Activated naive CD8-positive, alpha-beta T cell treated with anti-CD3 and anti-CD28 coated beads for 36 hours (primary cell): ENCODE measurements at regions not wholly inside any gene's neighbourhood (a gene's known extent, or its start where the extent isn't known, plus 50 kb on each side); places are given as distances from the start of the nearest gene placed in this dataset.
"Not testable (repeated sequence)": the region's sequence is repeated elsewhere in the genome, so short reads cannot be mapped to it uniquely, and the experiment has no call there.

Source experiments
- DNase-seq: peaks from one replicate; pipeline ENCODE4 v3.0.0; 2021
- H3K27ac Mint-ChIP-seq: one replicate; pipeline ENCODE4 v1.8.0; 2022; ENCODE audit warnings: mild to moderate bottlenecking, moderate library complexity, mixed read lengths
- H3K27me3 Mint-ChIP-seq: one replicate; pipeline ENCODE4 v1.8.0; 2022; ENCODE audit warnings: mild to moderate bottlenecking, mixed read lengths
- H3K36me3 Mint-ChIP-seq: one replicate; pipeline ENCODE4 v1.8.0; 2021; ENCODE audit warnings: mild to moderate bottlenecking, mixed read lengths
- H3K4me1 Mint-ChIP-seq: one replicate; pipeline ENCODE4 v1.8.0; 2021; ENCODE audit warnings: mixed read lengths
- H3K4me3 Mint-ChIP-seq: one replicate; pipeline ENCODE4 v1.8.0; 2022; ENCODE audit warnings: mild to moderate bottlenecking, moderate library complexity, mixed read lengths
- H3K9me3 Mint-ChIP-seq: one replicate; pipeline ENCODE4 v1.8.0; 2022; ENCODE audit warnings: mixed read lengths

GRCh38 chr4:60891947-60892346 lies 308.2 kb upstream of the ADGRL3 start:
- no peak for DNase-seq
- no peak overlapping the region for H3K27ac Mint-ChIP-seq
- no peaks in the 10 kb centered on the region for H3K4me1 Mint-ChIP-seq
- no peak overlapping the region for H3K4me3 Mint-ChIP-seq
- H3K27me3 Mint-ChIP-seq = no peaks in the 10 kb centered on the region
- H3K36me3 Mint-ChIP-seq = no peaks in the 10 kb centered on the region
- H3K9me3 Mint-ChIP-seq = peaks cover 26% of the 10 kb centered on the region

- no peaks in the 10 kb centered on the region for H3K4me1 Mint-ChIP-seq
- no peak overlapping the region for H3K27ac Mint-ChIP-seq
- H3K4me3 Mint-ChIP-seq = no peak overlapping the region
- no peaks in the 10 kb centered on the region for H3K27me3 Mint-ChIP-seq
- no peak for DNase-seq
- peaks cover 4% of the 10 kb centered on the region for H3K9me3 Mint-ChIP-seq
- H3K36me3 Mint-ChIP-seq = no peaks in the 10 kb centered on the region
These were observed 302.7 kb upstream of the ADGRL3 start for GRCh38 chr4:60897415-60897814.

DNA sequence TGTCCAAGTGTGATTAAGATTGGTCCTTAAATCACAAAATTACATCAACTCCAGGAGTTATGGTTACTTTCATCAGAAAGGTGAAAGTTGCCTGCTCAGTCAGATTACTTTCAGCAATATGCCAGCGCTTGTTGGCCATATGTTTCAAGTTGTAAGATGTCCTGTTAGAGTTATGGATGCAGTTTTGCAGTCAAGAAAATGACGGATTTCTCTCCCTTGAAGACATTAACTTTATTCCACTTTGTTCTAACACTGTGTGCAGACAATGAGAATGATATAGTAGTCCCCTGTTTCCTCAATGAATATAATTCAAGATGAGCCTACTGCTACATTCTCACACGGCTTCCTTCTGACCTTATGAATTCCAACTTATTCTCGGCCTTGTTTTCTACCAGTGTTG lies 295.0 kb upstream of the ADGRL3 start:
- DNase-seq = no peak
- no peaks in the 10 kb centered on the region for H3K4me1 Mint-ChIP-seq
- H3K9me3 Mint-ChIP-seq = no peaks in the 10 kb centered on the region
- H3K4me3 Mint-ChIP-seq = no peak overlapping the region
- H3K27ac Mint-ChIP-seq = no peak overlapping the region
- H3K36me3 Mint-ChIP-seq = no peaks in the 10 kb centered on the region
- H3K27me3 Mint-ChIP-seq = no peaks in the 10 kb centered on the region

- H3K27ac Mint-ChIP-seq = no peak overlapping the region
- DNase-seq = no peak
- no peaks in the 10 kb centered on the region for H3K27me3 Mint-ChIP-seq
- no peak overlapping the region for H3K4me3 Mint-ChIP-seq
- H3K4me1 Mint-ChIP-seq = no peaks in the 10 kb centered on the region
- peaks cover under 1% of the 10 kb centered on the region for H3K9me3 Mint-ChIP-seq
- H3K36me3 Mint-ChIP-seq = no peaks in the 10 kb centered on the region
These were observed 289.0 kb upstream of the ADGRL3 start for GRCh38 chr4:60911127-60911526.

DNA sequence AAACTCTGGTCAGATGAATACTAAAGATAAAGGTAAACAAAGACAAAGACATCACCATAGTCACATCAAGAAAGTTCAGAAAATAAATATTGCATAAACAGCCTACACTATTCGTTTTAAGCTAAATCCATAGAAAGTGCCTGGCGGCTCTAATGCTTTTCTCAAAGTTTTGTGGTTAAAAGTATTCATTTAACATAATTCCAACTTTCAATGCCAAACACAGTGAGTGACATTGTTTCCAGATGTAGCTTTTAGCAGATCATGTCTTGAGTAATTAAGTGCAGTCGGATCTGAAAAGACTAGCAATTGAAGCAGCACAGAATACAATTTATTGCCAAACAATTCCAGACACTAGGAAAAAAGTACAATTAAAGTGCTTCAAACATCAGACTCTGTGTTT lies 287.1 kb upstream of the ADGRL3 start:
- Mint-ChIP-seq H3K4me1 (no peaks in the 10 kb centered on the region), H3K27ac (no peak overlapping the region), H3K36me3 (no peaks in the 10 kb centered on the region), H3K4me3 (no peak overlapping the region), H3K9me3 (peaks cover 1% of the 10 kb centered on the region), H3K27me3 (no peaks in the 10 kb centered on the region)
- DNase-seq = no peak

GRCh38 chr4:60913671-60914070 lies 286.5 kb upstream of the ADGRL3 start:
- H3K4me3 Mint-ChIP-seq = no peak overlapping the region
- no peaks in the 10 kb centered on the region for H3K27me3 Mint-ChIP-seq
- H3K4me1 Mint-ChIP-seq = no peaks in the 10 kb centered on the region
- H3K27ac Mint-ChIP-seq = no peak overlapping the region
- H3K9me3 Mint-ChIP-seq = peaks cover 1% of the 10 kb centered on the region
- no peaks in the 10 kb centered on the region for H3K36me3 Mint-ChIP-seq
- no peak for DNase-seq

- not testable (repeated sequence) for H3K27ac Mint-ChIP-seq, H3K9me3 Mint-ChIP-seq, H3K27me3 Mint-ChIP-seq, H3K4me3 Mint-ChIP-seq, DNase-seq, H3K4me1 Mint-ChIP-seq, H3K36me3 Mint-ChIP-seq
These were observed 278.4 kb upstream of the ADGRL3 start for GRCh38 chr4:60921735-60922134.

GRCh38 chr4:60923075-60923474 lies 277.1 kb upstream of the ADGRL3 start:
- H3K27ac Mint-ChIP-seq = no peak overlapping the region
- no peaks in the 10 kb centered on the region for H3K4me1 Mint-ChIP-seq

GRCh38 chr4:60926624-60927023 lies 273.5 kb upstream of the ADGRL3 start:
- no peak for DNase-seq
- H3K36me3 Mint-ChIP-seq = no peaks in the 10 kb centered on the region
- H3K9me3 Mint-ChIP-seq = peaks cover 2% of the 10 kb centered on the region
- no peaks in the 10 kb centered on the region for H3K27me3 Mint-ChIP-seq
- H3K27ac Mint-ChIP-seq = no peak overlapping the region
- H3K4me3 Mint-ChIP-seq = no peak overlapping the region
- H3K4me1 Mint-ChIP-seq = no peaks in the 10 kb centered on the region

More at GRCh38 chr4:60923075-60923474, 277.1 kb upstream of the ADGRL3 start:
- DNase-seq = no peak
- no peaks in the 10 kb centered on the region for H3K27me3 Mint-ChIP-seq
- no peak overlapping the region for H3K4me3 Mint-ChIP-seq
- peaks cover 2% of the 10 kb centered on the region for H3K9me3 Mint-ChIP-seq
- no peaks in the 10 kb centered on the region for H3K36me3 Mint-ChIP-seq

- Mint-ChIP-seq H3K27ac (no peak overlapping the region), H3K36me3 (no peaks in the 10 kb centered on the region), H3K4me3 (no peak overlapping the region), H3K4me1 (no peaks in the 10 kb centered on the region), H3K9me3 (no peaks in the 10 kb centered on the region), H3K27me3 (no peaks in the 10 kb centered on the region)
- DNase-seq = no peak
These were observed 269.3 kb upstream of the ADGRL3 start for GRCh38 chr4:60930866-60931265.

GRCh38 chr4:60934566-60935295 lies 265.4 kb upstream of the ADGRL3 start:
- DNase-seq = no peak
- H3K36me3 Mint-ChIP-seq = no peaks in the 10 kb centered on the region

GRCh38 chr4:60938181-60938580 lies 261.9 kb upstream of the ADGRL3 start:
- H3K4me1 Mint-ChIP-seq = no peaks in the 10 kb centered on the region
- H3K9me3 Mint-ChIP-seq = no peaks in the 10 kb centered on the region
- H3K36me3 Mint-ChIP-seq = no peaks in the 10 kb centered on the region
- H3K27me3 Mint-ChIP-seq = no peaks in the 10 kb centered on the region
- no peak overlapping the region for H3K27ac Mint-ChIP-seq
- H3K4me3 Mint-ChIP-seq = no peak overlapping the region
- no peak for DNase-seq

More at GRCh38 chr4:60934566-60935295, 265.4 kb upstream of the ADGRL3 start:
- H3K4me3 Mint-ChIP-seq = no peak overlapping the region
- H3K9me3 Mint-ChIP-seq = no peaks in the 10 kb centered on the region
- H3K27ac Mint-ChIP-seq = no peak overlapping the region
- no peaks in the 10 kb centered on the region for H3K27me3 Mint-ChIP-seq
- H3K4me1 Mint-ChIP-seq = no peaks in the 10 kb centered on the region

DNA sequence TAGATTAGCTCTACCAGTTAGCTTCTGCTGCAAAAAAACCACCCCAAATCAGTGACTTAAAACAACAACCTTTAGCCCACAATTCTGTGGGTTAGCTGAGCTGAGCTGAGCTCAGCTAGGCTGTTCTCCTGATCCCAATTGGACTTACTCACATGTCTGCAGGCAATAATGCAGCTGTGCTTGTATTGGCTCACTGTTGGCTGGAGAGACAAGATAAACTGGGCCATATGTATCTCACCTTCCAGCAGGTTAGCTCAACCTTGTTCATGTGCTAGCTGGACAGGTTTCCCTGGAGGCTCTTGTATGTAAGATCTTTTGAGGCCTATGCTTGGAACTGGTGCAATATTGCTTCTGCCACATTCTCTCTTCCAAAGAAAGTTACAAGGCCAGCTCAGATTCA lies 261.5 kb upstream of the ADGRL3 start:
- Mint-ChIP-seq H3K27me3 (no peaks in the 10 kb centered on the region), H3K4me1 (no peaks in the 10 kb centered on the region), H3K4me3 (no peak overlapping the region), H3K27ac (no peak overlapping the region), H3K36me3 (no peaks in the 10 kb centered on the region), H3K9me3 (no peaks in the 10 kb centered on the region)
- DNase-seq = no peak

DNA sequence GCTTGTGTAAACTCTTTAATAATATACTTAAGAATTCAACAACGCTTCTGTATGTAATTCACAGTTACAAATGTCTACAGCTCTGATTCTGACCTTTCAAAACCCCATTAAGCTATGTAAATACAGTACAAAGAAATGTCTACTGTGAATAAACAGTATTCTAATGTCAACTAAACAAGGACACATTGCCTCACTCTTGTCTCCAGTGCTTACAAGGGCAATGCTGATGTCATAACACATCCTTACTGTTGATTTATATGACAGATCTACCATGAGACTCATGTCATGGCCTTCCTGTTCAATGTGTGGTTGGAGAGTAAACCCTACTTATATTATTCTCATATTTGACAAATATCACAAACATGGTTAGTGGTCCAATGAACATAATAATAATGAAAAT lies 256.1 kb upstream of the ADGRL3 start:
- DNase-seq = no peak
- no peaks in the 10 kb centered on the region for H3K36me3 Mint-ChIP-seq
- H3K4me1 Mint-ChIP-seq = no peaks in the 10 kb centered on the region
- H3K27me3 Mint-ChIP-seq = no peaks in the 10 kb centered on the region
- H3K27ac Mint-ChIP-seq = no peak overlapping the region
- H3K9me3 Mint-ChIP-seq = peaks cover 4% of the 10 kb centered on the region
- H3K4me3 Mint-ChIP-seq = no peak overlapping the region

DNA sequence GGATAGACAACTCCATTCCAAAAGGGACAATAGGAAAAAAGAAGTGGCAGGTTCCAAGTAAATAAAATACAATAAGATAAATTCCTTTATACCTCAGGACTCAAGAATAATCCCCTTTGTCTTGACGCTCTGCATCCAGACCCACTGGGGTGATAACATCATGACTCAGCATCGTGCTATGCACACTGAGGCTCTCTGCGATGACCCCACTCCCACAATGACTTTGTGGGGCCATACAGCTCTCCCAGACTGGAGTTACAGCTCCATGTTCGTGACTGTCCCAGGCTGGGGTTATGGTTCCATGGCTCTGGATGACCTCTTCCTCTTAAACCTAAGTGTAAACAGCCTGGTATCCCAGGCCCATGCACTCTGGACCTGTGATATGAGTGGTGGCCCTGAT lies 254.5 kb upstream of the ADGRL3 start:
- Mint-ChIP-seq H3K27me3 (no peaks in the 10 kb centered on the region), H3K9me3 (peaks cover 4% of the 10 kb centered on the region), H3K27ac (no peak overlapping the region), H3K4me3 (no peak overlapping the region), H3K4me1 (no peaks in the 10 kb centered on the region), H3K36me3 (no peaks in the 10 kb centered on the region)
- DNase-seq = no peak

DNA sequence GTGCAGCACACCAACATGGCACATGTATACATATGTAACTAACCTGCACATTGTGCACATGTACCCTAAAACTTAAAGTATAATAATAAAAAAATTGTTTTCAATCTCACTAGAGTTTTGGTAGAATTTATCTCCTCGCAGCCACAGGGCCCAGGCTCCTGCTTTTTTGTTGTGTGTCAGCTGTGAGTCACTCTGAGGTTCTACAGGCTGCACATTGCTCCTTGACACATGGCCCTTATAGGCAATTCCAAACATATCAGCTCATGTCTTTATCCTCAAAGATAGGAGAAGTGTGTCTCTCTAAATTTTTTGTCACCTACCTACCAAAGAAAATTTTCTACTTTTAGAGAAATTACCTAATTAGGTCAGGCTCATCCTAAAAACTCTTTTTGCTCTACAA lies 252.1 kb upstream of the ADGRL3 start:
- Mint-ChIP-seq H3K4me1 (no peaks in the 10 kb centered on the region), H3K36me3 (no peaks in the 10 kb centered on the region), H3K4me3 (no peak overlapping the region), H3K27ac (no peak overlapping the region), H3K9me3 (peaks cover 5% of the 10 kb centered on the region), H3K27me3 (no peaks in the 10 kb centered on the region)
- no peak for DNase-seq
